ENCODE measurements at regions not wholly inside any gene's neighbourhood (a gene's known extent, or its start where the extent isn't known, plus 50 kb on each side); places are given as distances from the start of the nearest gene placed in this dataset.
A peak's percentile ranks its signal among the peaks of the same experiment; 100 is the strongest.

- ATAC-seq (ENCODE audit: insufficient number of reproducible peaks, low FRiP score, low read depth) (no peak), DNase-seq (ENCODE audit: low spot score) (no peak)
- H3K9me3 ChIP-seq = no peaks in the 10 kb centered on the region
- no peaks in the 10 kb centered on the region for H3K27me3 ChIP-seq (replicated peaks; ENCODE audit: insufficient read depth)
- no peaks in the 10 kb centered on the region for H3K36me3 ChIP-seq
- H3K4me1 ChIP-seq (ENCODE audit: control insufficient read depth in 1 of 2, low read depth in 2 of 2) = no peaks in the 10 kb centered on the region
- H3K27ac ChIP-seq = no peak overlapping the region
- no peak overlapping the region for H3K4me3 ChIP-seq
- no peak for TF ChIP-seq CTCF (IDR thresholded peaks at IDR 0.05)
These were observed 68.0 kb downstream of the CNTN3 start for GRCh38 chr3:74546426-74546825.

DNA sequence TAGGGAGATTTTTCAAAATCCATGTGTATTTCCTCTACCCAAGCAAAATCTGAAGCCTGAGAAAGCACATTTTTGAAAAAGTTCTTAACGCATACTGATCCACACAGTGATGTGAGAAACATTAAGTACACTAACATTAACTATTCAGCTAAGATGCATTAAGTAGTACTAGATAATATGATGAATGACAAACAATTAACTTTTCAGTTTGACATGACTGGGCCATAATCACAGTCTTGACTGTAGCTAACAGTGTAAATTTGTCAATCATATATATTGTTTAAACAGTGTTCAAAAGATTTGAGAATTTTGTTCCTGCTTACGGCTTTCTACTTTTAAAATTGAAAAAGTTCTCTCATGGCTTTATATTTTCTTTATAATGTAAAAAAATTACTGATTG lies 72.0 kb downstream of the CNTN3 start:
- H3K4me3 ChIP-seq = no peak overlapping the region
- no peak for TF ChIP-seq CTCF (IDR thresholded peaks at IDR 0.05)
- DNase-seq (ENCODE audit: low spot score) (no peak), ATAC-seq (ENCODE audit: insufficient number of reproducible peaks, low FRiP score, low read depth) (no peak)
- H3K27ac ChIP-seq = no peak overlapping the region
- H3K4me1 ChIP-seq (ENCODE audit: control insufficient read depth in 1 of 2, low read depth in 2 of 2) = peaks cover 8 to 30% of the 10 kb centered on the region in 2 donors
- H3K27me3 ChIP-seq (replicated peaks; ENCODE audit: insufficient read depth) = no peaks in the 10 kb centered on the region
- no peaks in the 10 kb centered on the region for H3K9me3 ChIP-seq
- no peaks in the 10 kb centered on the region for H3K36me3 ChIP-seq

- ATAC-seq (ENCODE audit: insufficient number of reproducible peaks, low FRiP score, low read depth) = no peak
- no peaks in the 10 kb centered on the region for H3K27me3 ChIP-seq (replicated peaks; ENCODE audit: insufficient read depth)
- H3K4me1 ChIP-seq (ENCODE audit: control insufficient read depth in 1 of 2, low read depth in 2 of 2) = peaks cover 8 to 40% of the 10 kb centered on the region in 2 donors
- H3K4me3 ChIP-seq = no peak overlapping the region
- H3K36me3 ChIP-seq = no peaks in the 10 kb centered on the region
- no peak for DNase-seq (ENCODE audit: low spot score)
- H3K27ac ChIP-seq = no peak overlapping the region
- no peaks in the 10 kb centered on the region for H3K9me3 ChIP-seq
- no peak for TF ChIP-seq CTCF (IDR thresholded peaks at IDR 0.05)
These were observed 74.6 kb downstream of the CNTN3 start for GRCh38 chr3:74539876-74540275.

- Histone ChIP-seq H3K4me3 (no peak overlapping the region), H3K36me3 (no peaks in the 10 kb centered on the region), H3K27ac (peak overlapping the region; percentile 57 to 62), H3K9me3 (no peaks in the 10 kb centered on the region), H3K4me1 (ENCODE audit: control insufficient read depth in 1 of 2, low read depth in 2 of 2) (peaks cover 8 to 40% of the 10 kb centered on the region in 2 donors), H3K27me3 (replicated peaks; ENCODE audit: insufficient read depth) (no peaks in the 10 kb centered on the region)
- TF ChIP-seq CTCF (IDR thresholded peaks at IDR 0.05) = no peak
- DNase-seq (ENCODE audit: low spot score) (no peak), ATAC-seq (ENCODE audit: insufficient number of reproducible peaks, low FRiP score, low read depth) (no peak)
These were observed 75.8 kb downstream of the CNTN3 start for GRCh38 chr3:74538669-74539068.

GRCh38 chr3:74537857-74538256 lies 76.6 kb downstream of the CNTN3 start:
- H3K27me3 ChIP-seq (replicated peaks; ENCODE audit: insufficient read depth) = no peaks in the 10 kb centered on the region
- H3K27ac ChIP-seq = peak overlapping the region; percentile 57 to 62
- H3K9me3 ChIP-seq = no peaks in the 10 kb centered on the region
- ATAC-seq (ENCODE audit: insufficient number of reproducible peaks, low FRiP score, low read depth) = no peak
- no peak for TF ChIP-seq CTCF (IDR thresholded peaks at IDR 0.05)
- H3K4me1 ChIP-seq (ENCODE audit: control insufficient read depth in 1 of 2, low read depth in 2 of 2) = peaks cover 8 to 48% of the 10 kb centered on the region in 2 donors
- no peak overlapping the region for H3K4me3 ChIP-seq
- DNase-seq (ENCODE audit: low spot score) = no peak
- no peaks in the 10 kb centered on the region for H3K36me3 ChIP-seq

Measured in thoracic aorta (tissue), 2 donors.